IMR-90 (cell line): ENCODE measurements at regions not wholly inside any gene's neighbourhood (a gene's known extent, or its start where the extent isn't known, plus 50 kb on each side); places are given as distances from the start of the nearest gene placed in this dataset.

Experiments
- ATAC-seq: fragments of 200-7000 bp; cut with Tn5 transposase; 2 replicates; pipeline ENCODE4 v1.9.1; 2020; ENCODE audit warnings: low read depth, mild to moderate bottlenecking, moderate library complexity
- BruUV-seq: library from RNA; stranded (reverse); fragments of 400-500 nt; replicated peaks from 2 replicates; lab custom pipeline; 2021; lab: Mats Ljungman, UMichigan
- CTCF ChIA-PET: fragments of 300-600 bp; formaldehyde crosslinking; extraction: SDS; loops from one replicate; lab custom pipeline; 2021; ENCODE audit warnings: antibody characterized with exemption; lab: Yijun Ruan, JAX
- POLR2A ChIA-PET: fragments of 300-600 bp; sonication (Branson Sonifier 250); formaldehyde crosslinking; loops from one replicate; lab custom pipeline; 2022; ENCODE audit warnings: antibody characterized with exemption; ENCODE audit not compliant: unreplicated experiment; lab: Charles Lee
- DNase-seq: peaks from one replicate; pipeline ENCODE4 v3.0.0; 2013
- H2AFZ ChIP-seq: replicated peaks from 2 replicates; pipeline ENCODE3; 2013; ENCODE audit warnings: low read length, mild to moderate bottlenecking; ENCODE audit not compliant: poor library complexity
- H2AK5ac ChIP-seq: 2 replicates; pipeline ENCODE4 v1.6.1; 2013; ENCODE audit warnings: low read depth, low read length, inconsistent platforms
- H2AK9ac ChIP-seq: replicated peaks from 2 replicates; pipeline ENCODE3; 2013; ENCODE audit warnings: mild to moderate bottlenecking, low read depth, low read length, moderate library complexity; ENCODE audit not compliant: poor library complexity
- H2BK120ac ChIP-seq: 2 replicates; pipeline ENCODE4 v1.6.1; 2013; ENCODE audit warnings: low read depth, low read length, inconsistent platforms
- H2BK15ac ChIP-seq: 3 replicates; pipeline ENCODE4 v1.6.1; 2013; ENCODE audit warnings: low read depth, low read length, inconsistent platforms
- H2BK20ac ChIP-seq: 2 replicates; pipeline ENCODE4 v1.6.1; 2013; ENCODE audit warnings: low read depth, mild to moderate bottlenecking, inconsistent platforms, low read length, moderate library complexity
- H2BK5ac ChIP-seq: 2 replicates; pipeline ENCODE4 v1.6.1; 2013; ENCODE audit warnings: mild to moderate bottlenecking, low read depth, low read length, inconsistent platforms; ENCODE audit not compliant: poor library complexity, severe bottlenecking
- H3K14ac ChIP-seq: replicated peaks from 2 replicates; pipeline ENCODE4 v1.6.1; 2013; ENCODE audit warnings: low read depth, low read length, inconsistent platforms
- H3K18ac ChIP-seq: 2 replicates; pipeline ENCODE4 v1.6.1; 2013; ENCODE audit warnings: low read depth, low read length, control low read depth
- H3K23ac ChIP-seq: 2 replicates; pipeline ENCODE4 v1.6.1; 2013; ENCODE audit warnings: low read depth, low read length, inconsistent platforms
- H3K27ac ChIP-seq: 2 replicates; pipeline ENCODE4 v1.5.1; 2013; ENCODE audit warnings: mild to moderate bottlenecking, control low read depth, low read length; ENCODE audit not compliant: insufficient read depth
- H3K27me3 ChIP-seq: 2 replicates; pipeline ENCODE4 v1.6.1; 2013; ENCODE audit warnings: low read length; ENCODE audit not compliant: control insufficient read depth, insufficient read depth
- H3K36me3 ChIP-seq: 2 replicates; pipeline ENCODE4 v1.6.1; 2013; ENCODE audit warnings: low read length, mixed read lengths; ENCODE audit not compliant: control insufficient read depth, insufficient read depth
- H3K4ac ChIP-seq: 2 replicates; pipeline ENCODE4 v1.6.1; 2013; ENCODE audit warnings: low read depth, low read length, inconsistent platforms
- H3K4me1 ChIP-seq: 2 replicates; pipeline ENCODE4 v1.6.1; 2013; ENCODE audit warnings: low read length, mixed read lengths; ENCODE audit not compliant: control insufficient read depth, insufficient read depth
- H3K4me2 ChIP-seq: 2 replicates; pipeline ENCODE4 v1.6.1; 2013; ENCODE audit warnings: low read depth, mild to moderate bottlenecking, control low read depth, low read length, moderate library complexity
- H3K4me3 ChIP-seq: 2 replicates; pipeline ENCODE4 v1.5.1; 2013; ENCODE audit warnings: low read depth, mild to moderate bottlenecking, control low read depth, low read length, moderate library complexity; ENCODE audit not compliant: insufficient read depth
- H3K56ac ChIP-seq: 2 replicates; pipeline ENCODE4 v1.6.1; 2013; ENCODE audit warnings: low read length, inconsistent platforms; ENCODE audit not compliant: insufficient read depth; ENCODE audit errors: extremely low read depth
- H3K79me1 ChIP-seq, 2 experiments: 2 replicates each; pipeline ENCODE4 v1.6.1; 2013; ENCODE audit warnings: low read length in 2 of 2, inconsistent platforms in 1 of 2, low read depth in 1 of 2
- H3K9ac ChIP-seq: 2 replicates; pipeline ENCODE4 v1.6.1; 2013; ENCODE audit warnings: low read depth, low read length, control low read depth
- H3K9me1 ChIP-seq: 2 replicates; pipeline ENCODE4 v1.6.1; 2013; ENCODE audit warnings: low read length, inconsistent platforms; ENCODE audit not compliant: insufficient read depth
- H3K9me3 ChIP-seq: 2 replicates; pipeline ENCODE4 v1.6.1; 2013; ENCODE audit warnings: low read length; ENCODE audit not compliant: control insufficient read depth, insufficient read depth
- H4K20me1 ChIP-seq: 2 replicates; pipeline ENCODE4 v1.6.1; 2013; ENCODE audit warnings: low read length, inconsistent platforms; ENCODE audit not compliant: insufficient read depth
- H4K5ac ChIP-seq: 2 replicates; pipeline ENCODE4 v1.6.1; 2013; ENCODE audit warnings: mild to moderate bottlenecking, low read depth, low read length, control low read depth
- H4K8ac ChIP-seq, 2 experiments: 2 replicates each; pipeline ENCODE4 v1.6.1; 2013; ENCODE audit warnings: low read depth in 2 of 2, low read length in 2 of 2, control low read depth in 1 of 2, inconsistent platforms in 1 of 2
- H4K91ac ChIP-seq: 2 replicates; pipeline ENCODE4 v1.6.1; 2013; ENCODE audit warnings: low read depth, low read length, inconsistent platforms; ENCODE audit not compliant: insufficient read depth
- CHD1 ChIP-seq: IDR thresholded peaks from 2 replicates; pipeline ENCODE4 v1.6.1; 2012; ENCODE audit warnings: low read depth, low read length, improper control_type of control experiment
- ELK1 ChIP-seq: fragments of 150-350 bp; IDR thresholded peaks from 2 replicates; pipeline ENCODE4 v1.6.1; 2016; ENCODE audit warnings: low read depth, mild to moderate bottlenecking, low read length, moderate library complexity, borderline replicate concordance
- FOS ChIP-seq: fragments of 150-350 bp; IDR thresholded peaks from 2 replicates; pipeline ENCODE4 v1.6.1; 2016; ENCODE audit warnings: low read depth, low read length
- MAFK ChIP-seq: IDR thresholded peaks from 2 replicates; pipeline ENCODE4 v1.6.1; 2012; ENCODE audit warnings: low read depth, low read length, improper control_type of control experiment
- MAZ ChIP-seq: IDR thresholded peaks from 2 replicates; pipeline ENCODE4 v1.6.1; 2012; ENCODE audit warnings: low read depth, mild to moderate bottlenecking, low read length, improper control_type of control experiment, moderate library complexity, borderline replicate concordance
- NFE2L2 ChIP-seq: fragments of 150-350 bp; IDR thresholded peaks from 2 replicates; pipeline ENCODE4 v1.6.1; 2016; ENCODE audit warnings: low read depth, mild to moderate bottlenecking, low read length
- RAD21 ChIP-seq: IDR thresholded peaks from 2 replicates; pipeline ENCODE4 v1.6.1; 2012; ENCODE audit warnings: low read length, improper control_type of control experiment
- RCOR1 ChIP-seq: IDR thresholded peaks from 2 replicates; pipeline ENCODE4 v1.6.1; 2012; ENCODE audit warnings: mild to moderate bottlenecking, low read length, improper control_type of control experiment; ENCODE audit not compliant: insufficient replicate concordance
- SMC3 ChIP-seq: fragments of 150-350 bp; IDR thresholded peaks from 2 replicates; pipeline ENCODE4 v1.6.1; 2016; ENCODE audit warnings: low read depth, mild to moderate bottlenecking, antibody characterized with exemption, low read length, moderate library complexity
- WGBS, 2 experiments: methylation state at CpG; one replicate each; pipeline versions ENCODE4 v1.1.5 to v1.1.7; 2013; ENCODE audit warnings: missing lambda C conversion rate in 2 of 2; ENCODE audit not compliant: insufficient read length in 1 of 2; ENCODE audit errors: extremely low coverage in 2 of 2; 5-methylcytosine and 5-hydroxymethylcytosine counted together
- dilution Hi-C: fragments of 300-500 bp; cut with HindIII; formaldehyde crosslinking; loops from one replicate; pipeline ENCODE4 v1.14.3; 2018; ENCODE audit warnings: low sequenced_read_pairs; ENCODE audit not compliant: unreplicated experiment
- in situ Hi-C: fragments of 300-500 bp; cut with MboI; formaldehyde crosslinking; loops from 3 replicates; pipeline ENCODE4 v1.14.3; 2019; ENCODE audit warnings: low sequenced_read_pairs, inconsistent platforms, mixed read lengths
- intact Hi-C: fragments of 100-400 bp; cut with micrococcal nuclease; formaldehyde crosslinking; loops from 2 replicates; pipeline ENCODE4 v1.10.0; 2022

- Histone ChIP-seq H2AFZ (no peak overlapping the region), H3K23ac (no peak overlapping the region), H4K5ac (no peak overlapping the region), H3K27ac (no peak overlapping the region), H3K4ac (no peak overlapping the region), H3K56ac (no peak overlapping the region), H3K9me3 (no peaks in the 10 kb centered on the region), H2AK9ac (no peak overlapping the region), H2BK5ac (no peak overlapping the region), H3K79me1 (no peaks in the 10 kb centered on the region), H2BK120ac (no peak overlapping the region), H2BK15ac (no peak overlapping the region), H3K18ac (no peak overlapping the region), H3K4me3 (no peak overlapping the region), H3K27me3 (no peaks in the 10 kb centered on the region), H3K36me3 (no peaks in the 10 kb centered on the region), H3K4me1 (no peaks in the 10 kb centered on the region), H3K4me2 (no peak overlapping the region), H2AK5ac (no peak overlapping the region), H4K91ac (no peak overlapping the region), H2BK20ac (no peak overlapping the region), H3K14ac (no peak overlapping the region), H3K9me1 (no peaks in the 10 kb centered on the region), H4K20me1 (no peaks in the 10 kb centered on the region), H4K8ac (no peak overlapping the region), H3K9ac (no peak overlapping the region)
- dilution Hi-C loops: no loop called here
- POLR2A ChIA-PET: no interaction called here
- ATAC-seq (no peak), DNase-seq (no peak)
- in situ Hi-C loops: no loop called here
- BruUV-seq: no TSS peak
- TF ChIP-seq RAD21: no peak
- no peak for TF ChIP-seq SMC3
- TF ChIP-seq MAFK: no peak
- TF ChIP-seq FOS: no peak
- no peak for TF ChIP-seq MAZ
- no peak for TF ChIP-seq CHD1
- no peak for TF ChIP-seq NFE2L2
- no peak for TF ChIP-seq RCOR1
- no peak for TF ChIP-seq ELK1
- WGBS, 2 experiments: no CpG with 5 or more reads among the region's 1 CpG
- CTCF ChIA-PET: no interaction called here
- intact Hi-C loops: no loop called here
These were observed 56.7 kb downstream of the P2RY1 start for GRCh38 chr3:152891678-152892077.
